T-cell (primary cell): ENCODE measurements at regions not wholly inside any gene's neighbourhood (a gene's known extent, or its start where the extent isn't known, plus 50 kb on each side); places are given as distances from the start of the nearest gene placed in this dataset.
"Not testable (repeated sequence)": the region's sequence is repeated elsewhere in the genome, so short reads cannot be mapped to it uniquely, and the experiment has no call there.

Source experiments
- ATAC-seq, 4 experiments: fragments of 200-7000 bp in 3 of 4; fragments of 150-1000 bp in 1 of 4; cut with Tn5 transposase; replicated peaks in 1 of 4; 1 replicate in 3 of 4; 2 replicates in 1 of 4; pipeline ENCODE4 v1.10.0; 2021; ENCODE audit warnings: moderate library complexity in 3 of 4, mild to moderate bottlenecking in 2 of 4, moderate number of reproducible peaks in 1 of 4
- CTCF ChIA-PET, 2 donors: fragments of 300-600 bp; sonication (Branson Sonifier 250); formaldehyde crosslinking; loops; one replicate each; lab custom pipeline; 2022; ENCODE audit warnings: antibody characterized with exemption in 2 of 2; lab: Charles Lee
- POLR2A ChIA-PET, 2 donors: fragments of 300-600 bp; sonication (Branson Sonifier 250); formaldehyde crosslinking; loops; one replicate each; lab custom pipeline; 2022; ENCODE audit warnings: antibody characterized with exemption in 2 of 2; lab: Charles Lee
- DNase-seq, 35 experiments: peaks; one replicate each; pipeline versions ENCODE4 v3.0.0 to v3.0.0-alpha.2; 2013 to 2023
- H3K27ac ChIP-seq: one replicate; pipeline ENCODE4 v1.5.1; 2013; ENCODE audit warnings: low read length
- H3K27me3 ChIP-seq, 2 experiments: replicated peaks in 1 of 2; 1 replicate in 1 of 2; 2 replicates in 1 of 2; pipeline versions ENCODE4 v1.6.1 to v1.7.0; 2013; ENCODE audit warnings: low read length in 1 of 2, mixed read lengths in 1 of 2; ENCODE audit not compliant: control insufficient read depth in 2 of 2, insufficient read depth in 2 of 2; ENCODE audit errors: extremely low read depth in 1 of 2
- H3K36me3 ChIP-seq, 2 donors: 1 replicate in 1 of 2; 2 replicates in 1 of 2; pipeline versions ENCODE4 v1.6.1 to v1.7.0; 2013; ENCODE audit warnings: low read length in 1 of 2; ENCODE audit not compliant: control insufficient read depth in 2 of 2, insufficient read depth in 1 of 2; ENCODE audit errors: extremely low read depth in 1 of 2
- H3K4me1 ChIP-seq, 2 experiments: 1 replicate in 1 of 2; 2 replicates in 1 of 2; pipeline versions ENCODE4 v1.6.1 to v1.7.0; 2013; ENCODE audit warnings: low read length in 2 of 2, mixed read lengths in 1 of 2; ENCODE audit not compliant: insufficient read depth in 2 of 2, control insufficient read depth in 1 of 2; ENCODE audit errors: extremely low read depth in 1 of 2
- H3K4me3 ChIP-seq, 2 donors: 1 replicate in 1 of 2; 2 replicates in 1 of 2; pipeline versions ENCODE4 v1.5.1 to v1.7.0; 2013; ENCODE audit warnings: mild to moderate bottlenecking in 2 of 2, low read length in 1 of 2, moderate library complexity in 1 of 2; ENCODE audit not compliant: control insufficient read depth in 1 of 2; ENCODE audit errors: extremely low read depth in 1 of 2
- H3K9me3 ChIP-seq: 2 replicates; pipeline ENCODE4 v1.7.0; 2013
- H3K27ac Mint-ChIP-seq, 2 donors: one replicate each; pipeline ENCODE4 v1.8.0; 2020 to 2021; ENCODE audit warnings: mild to moderate bottlenecking in 2 of 2, mixed read lengths in 2 of 2
- H3K27me3 Mint-ChIP-seq, 2 donors: one replicate each; pipeline ENCODE4 v1.8.0; 2021 to 2022; ENCODE audit warnings: mixed read lengths in 2 of 2
- H3K36me3 Mint-ChIP-seq: one replicate; pipeline ENCODE4 v1.8.0; 2021; ENCODE audit warnings: mixed read lengths
- H3K4me1 Mint-ChIP-seq, 3 donors: one replicate each; pipeline ENCODE4 v1.8.0; 2020 to 2022; ENCODE audit warnings: mixed read lengths in 3 of 3, mild to moderate bottlenecking in 1 of 3
- H3K4me3 Mint-ChIP-seq, 3 donors: one replicate each; pipeline ENCODE4 v1.8.0; 2020 to 2022; ENCODE audit warnings: mild to moderate bottlenecking in 3 of 3, mixed read lengths in 3 of 3, moderate library complexity in 3 of 3
- H3K9me3 Mint-ChIP-seq, 3 donors: one replicate each; pipeline ENCODE4 v1.8.0; 2020 to 2022; ENCODE audit warnings: mixed read lengths in 3 of 3
- WGBS: methylation state at CpG from one replicate; pipeline ENCODE4 v1.1.5; 2013; ENCODE audit warnings: missing lambda C conversion rate; ENCODE audit not compliant: insufficient coverage; 5-methylcytosine and 5-hydroxymethylcytosine counted together

DNA sequence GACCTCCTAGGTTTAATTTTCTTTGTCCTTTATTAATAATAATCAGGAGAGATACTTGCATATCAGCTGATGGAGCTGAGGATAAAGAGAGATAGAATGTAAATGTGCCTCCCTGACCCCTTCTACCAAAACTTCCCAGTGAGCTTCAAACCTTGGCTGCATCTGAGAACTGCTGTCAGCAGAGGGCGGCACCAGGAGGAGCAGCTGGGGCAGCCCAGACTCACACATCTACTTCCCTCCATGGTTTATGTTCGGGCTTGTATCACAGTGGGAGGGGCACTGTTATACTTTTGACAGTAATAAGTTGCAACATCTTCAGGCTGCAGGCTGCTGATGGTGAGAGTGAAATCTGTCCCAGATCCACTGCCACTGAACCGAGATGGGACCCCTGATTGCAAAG lies 521.7 kb downstream of the RPIA start:
- H3K27me3 Mint-ChIP-seq, H3K4me3 ChIP-seq, H3K4me3 Mint-ChIP-seq, H3K9me3 Mint-ChIP-seq, H3K27ac ChIP-seq, H3K4me1 Mint-ChIP-seq, H3K4me1 ChIP-seq, H3K36me3 Mint-ChIP-seq, H3K27me3 ChIP-seq, CTCF ChIA-PET, H3K9me3 ChIP-seq, H3K36me3 ChIP-seq, POLR2A ChIA-PET, H3K27ac Mint-ChIP-seq: not testable (repeated sequence)
- WGBS = no CpG with 5 or more reads among the region's 3 CpGs
- peak in 9 of 35 experiments; percentile 0 to 30 (median 7) for DNase-seq
- ATAC-seq = peak in 1 of 4 experiments; percentile 45

DNA sequence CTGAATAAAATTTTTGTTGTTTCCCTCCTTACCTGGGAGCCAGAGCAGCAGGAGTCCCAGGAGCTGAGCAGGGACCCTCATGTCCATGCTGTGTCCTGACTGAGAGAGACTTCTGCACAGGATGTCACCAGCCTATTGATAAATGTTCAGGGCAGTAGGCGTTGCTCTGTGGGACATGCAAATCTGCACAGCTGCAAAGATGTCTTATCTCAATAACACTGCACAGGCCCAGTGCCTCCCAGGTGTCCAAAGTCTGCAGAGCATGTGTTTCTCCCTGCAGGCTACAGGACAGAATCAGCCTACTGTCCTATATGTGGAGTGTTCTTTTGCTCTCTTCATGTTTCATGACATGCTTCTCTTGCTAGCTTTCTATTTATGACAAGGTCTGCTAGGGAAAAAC lies 522.3 kb downstream of the RPIA start:
- H3K36me3 ChIP-seq, H3K4me1 ChIP-seq, CTCF ChIA-PET, ATAC-seq, H3K4me1 Mint-ChIP-seq, H3K27ac ChIP-seq, POLR2A ChIA-PET, H3K27me3 Mint-ChIP-seq, H3K27ac Mint-ChIP-seq, H3K27me3 ChIP-seq, H3K36me3 Mint-ChIP-seq, H3K4me3 ChIP-seq, H3K9me3 Mint-ChIP-seq, H3K9me3 ChIP-seq, DNase-seq, H3K4me3 Mint-ChIP-seq: not testable (repeated sequence)
- WGBS = 50% methylated on average over 1 of the region's 1 CpG

DNA sequence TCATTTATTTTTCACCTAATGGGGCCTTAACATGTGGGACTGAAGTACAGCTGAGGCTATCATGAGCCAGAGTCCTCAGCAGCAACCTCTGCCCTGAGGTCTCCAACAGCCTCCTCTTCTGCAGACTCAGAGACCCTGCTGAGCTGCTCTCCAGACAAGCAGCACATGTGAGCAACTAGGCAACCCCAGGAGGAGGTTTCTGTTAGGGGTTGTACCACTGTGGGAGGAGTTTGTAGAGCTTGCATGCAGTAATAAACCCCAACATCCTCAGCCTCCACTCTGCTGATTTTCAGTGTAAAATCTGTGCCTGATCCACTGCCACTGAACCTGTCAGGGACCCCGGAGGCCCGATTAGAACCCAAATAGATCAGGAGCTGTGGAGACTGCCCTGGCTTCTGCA lies 530.0 kb downstream of the RPIA start:
- H3K27ac Mint-ChIP-seq, H3K27me3 Mint-ChIP-seq, DNase-seq, CTCF ChIA-PET, H3K4me3 ChIP-seq, H3K27me3 ChIP-seq, H3K4me1 Mint-ChIP-seq, H3K36me3 Mint-ChIP-seq, ATAC-seq, H3K4me3 Mint-ChIP-seq, POLR2A ChIA-PET, H3K9me3 Mint-ChIP-seq, H3K27ac ChIP-seq, H3K9me3 ChIP-seq, H3K36me3 ChIP-seq, H3K4me1 ChIP-seq: not testable (repeated sequence)
- WGBS = no CpG with 5 or more reads among the region's 2 CpGs

DNA sequence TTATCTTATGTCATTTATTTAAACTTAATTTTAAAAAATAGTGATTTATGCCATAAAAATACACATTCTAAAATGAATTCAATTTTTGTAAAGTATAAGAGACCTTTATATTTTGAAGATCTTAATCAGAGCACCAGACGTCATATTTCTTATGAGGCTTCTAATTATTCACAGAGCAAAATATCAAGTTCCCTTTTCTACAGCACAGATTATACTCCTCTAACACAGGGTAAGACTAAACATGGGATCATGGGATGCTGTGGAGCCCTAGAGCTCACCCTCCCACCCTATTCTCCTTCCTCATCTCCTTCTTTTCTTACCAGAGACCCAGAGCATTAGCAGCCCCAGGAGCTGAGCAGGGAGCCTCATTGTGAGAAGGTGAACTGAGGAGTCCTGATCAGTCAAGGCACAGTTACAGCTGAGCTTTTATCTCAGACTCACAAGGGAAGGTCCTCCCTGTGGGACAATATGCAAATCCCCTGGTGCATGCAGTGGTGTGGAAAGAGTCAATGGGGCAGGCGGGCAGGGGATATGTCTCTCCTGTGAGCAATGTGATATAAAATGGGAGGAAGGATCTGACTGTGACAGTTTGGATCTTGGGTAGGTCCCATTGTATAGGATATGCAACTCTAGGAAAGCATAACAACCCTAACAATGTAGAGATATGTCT lies 530.7 kb downstream of the RPIA start:
- H3K4me3 ChIP-seq, H3K36me3 Mint-ChIP-seq, H3K27me3 Mint-ChIP-seq, H3K27ac ChIP-seq, H3K4me3 Mint-ChIP-seq, H3K9me3 Mint-ChIP-seq, DNase-seq, H3K9me3 ChIP-seq, CTCF ChIA-PET, H3K27me3 ChIP-seq, H3K4me1 Mint-ChIP-seq, POLR2A ChIA-PET, H3K36me3 ChIP-seq, H3K27ac Mint-ChIP-seq, ATAC-seq, H3K4me1 ChIP-seq: not testable (repeated sequence)
- no CpG with 5 or more reads among the region's 2 CpGs for WGBS

DNA sequence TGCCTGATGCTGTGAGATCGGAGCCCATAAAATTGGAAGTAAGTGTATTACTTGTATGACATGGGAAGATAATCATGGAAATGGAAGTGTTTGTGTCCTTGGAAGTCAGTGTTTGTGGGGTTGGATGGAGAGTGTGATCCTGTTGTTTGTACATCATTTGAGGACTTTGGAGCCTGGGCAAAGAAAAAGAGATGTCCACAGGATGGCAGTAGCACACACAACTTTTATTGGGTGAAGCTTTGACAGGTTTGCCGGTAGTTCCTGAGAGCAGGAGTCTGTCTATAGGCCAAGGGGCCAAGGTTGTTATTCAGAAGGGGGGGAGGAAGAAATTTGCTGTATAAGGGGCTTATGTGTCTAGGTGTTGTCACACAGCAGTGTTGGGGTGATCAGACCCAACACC lies 533.3 kb downstream of the RPIA start:
- H3K4me3 Mint-ChIP-seq, H3K4me1 Mint-ChIP-seq, H3K9me3 Mint-ChIP-seq, H3K4me1 ChIP-seq, H3K36me3 ChIP-seq, ATAC-seq, H3K36me3 Mint-ChIP-seq, H3K27me3 Mint-ChIP-seq, DNase-seq, H3K27ac Mint-ChIP-seq, POLR2A ChIA-PET, H3K27me3 ChIP-seq, H3K4me3 ChIP-seq, H3K9me3 ChIP-seq, H3K27ac ChIP-seq, CTCF ChIA-PET: not testable (repeated sequence)
- no CpG with 5 or more reads among the region's 2 CpGs for WGBS

DNA sequence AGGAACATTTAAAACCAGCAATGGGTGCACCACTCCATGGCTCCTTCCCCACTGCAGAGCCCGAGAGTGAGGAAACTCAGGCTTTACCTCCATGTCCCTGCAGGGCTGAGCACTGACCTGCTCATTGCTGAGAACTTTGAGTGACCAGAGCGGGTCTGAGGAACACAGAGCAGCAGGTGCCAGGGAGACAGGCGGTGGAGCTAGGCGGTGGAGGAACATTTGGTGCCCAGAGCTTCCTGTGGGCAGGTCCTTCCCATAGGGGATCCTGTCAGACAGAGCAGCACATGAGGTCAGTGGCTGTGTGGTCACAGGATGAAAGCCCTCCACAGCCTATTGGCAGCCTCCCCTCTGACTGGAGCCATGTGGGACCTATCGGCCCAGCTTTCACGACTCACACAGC lies 538.5 kb downstream of the RPIA start:
- H3K4me1 Mint-ChIP-seq, H3K36me3 ChIP-seq, H3K27me3 ChIP-seq, H3K9me3 Mint-ChIP-seq, DNase-seq, H3K9me3 ChIP-seq, H3K4me3 Mint-ChIP-seq, H3K4me1 ChIP-seq, ATAC-seq, CTCF ChIA-PET, H3K36me3 Mint-ChIP-seq, POLR2A ChIA-PET, H3K4me3 ChIP-seq, H3K27ac ChIP-seq, H3K27me3 Mint-ChIP-seq, H3K27ac Mint-ChIP-seq: not testable (repeated sequence)
- 81% methylated on average over 2 of the region's 6 CpGs for WGBS

DNA sequence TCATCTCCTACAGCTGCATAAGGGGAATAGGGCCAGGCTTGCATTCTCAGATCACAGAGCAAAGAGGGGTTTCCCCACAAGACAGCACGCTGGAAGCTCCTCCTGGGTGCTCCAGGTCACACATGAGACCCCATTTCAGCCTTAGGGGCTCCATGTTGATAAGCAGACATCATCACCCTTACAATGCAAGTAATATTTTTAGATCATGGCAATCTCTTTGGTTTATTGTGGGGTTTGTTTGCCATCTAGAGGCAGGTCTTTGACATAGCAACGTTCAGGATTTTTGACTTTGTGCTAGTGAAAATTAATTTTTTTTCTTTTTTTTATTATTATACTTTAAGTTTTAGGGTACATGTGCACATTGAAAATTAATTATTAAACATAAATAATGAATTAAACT lies 539.8 kb downstream of the RPIA start:
- H3K4me3 ChIP-seq = not testable (repeated sequence)

More for the DNA sequence above, 539.8 kb downstream of the RPIA start:
- H3K4me3 Mint-ChIP-seq, H3K27me3 Mint-ChIP-seq, H3K27me3 ChIP-seq, H3K36me3 ChIP-seq, ATAC-seq, H3K27ac Mint-ChIP-seq, H3K36me3 Mint-ChIP-seq, H3K9me3 Mint-ChIP-seq, H3K4me1 ChIP-seq, DNase-seq, H3K27ac ChIP-seq, POLR2A ChIA-PET, H3K4me1 Mint-ChIP-seq, H3K9me3 ChIP-seq, CTCF ChIA-PET: not testable (repeated sequence)
- WGBS = no CpG with 5 or more reads among the region's 2 CpGs
